Fibroblast of lung (primary cell): ENCODE measurements at regions not wholly inside any gene's neighbourhood (a gene's known extent, or its start where the extent isn't known, plus 50 kb on each side); places are given as distances from the start of the nearest gene placed in this dataset.

Experiments
- DNase-seq, 2 donors: peaks; one replicate each; pipeline versions ENCODE4 v3.0.0 to v3.0.0-alpha.2; 2010; ENCODE audit warnings: low read depth in 2 of 2
- H2AFZ ChIP-seq: 2 replicates; pipeline ENCODE4 v1.5.1; 2012; ENCODE audit warnings: low read length, control low read depth, inconsistent platforms
- H3K27ac ChIP-seq: 2 replicates; pipeline ENCODE4 v1.5.1; 2011; ENCODE audit warnings: low read length, control low read depth; ENCODE audit not compliant: insufficient read depth
- H3K27me3 ChIP-seq: 2 replicates; pipeline ENCODE4 v1.5.1; 2011; ENCODE audit warnings: mild to moderate bottlenecking, low read length; ENCODE audit not compliant: control insufficient read depth, insufficient read depth
- H3K36me3 ChIP-seq: 2 replicates; pipeline ENCODE4 v1.5.1; 2011; ENCODE audit warnings: low read length; ENCODE audit not compliant: control insufficient read depth, insufficient read depth
- H3K4me1 ChIP-seq: 2 replicates; pipeline ENCODE4 v1.5.1; 2011; ENCODE audit warnings: low read length; ENCODE audit not compliant: control insufficient read depth, insufficient read depth; ENCODE audit errors: extremely low read depth
- H3K4me2 ChIP-seq: 2 replicates; pipeline ENCODE4 v1.5.1; 2011; ENCODE audit warnings: low read length, control low read depth; ENCODE audit not compliant: insufficient read depth; ENCODE audit errors: extremely low read depth
- H3K4me3 ChIP-seq, 4 experiments: fragments of 200-600 bp in 1 of 4; sonication (generic) in 1 of 4; replicated peaks in 1 of 4; 2 replicates each; pipeline ENCODE4 v1.5.1; 2011 to 2016; ENCODE audit warnings: low read length in 4 of 4, low read depth in 3 of 4, mild to moderate bottlenecking in 3 of 4, control low read depth in 2 of 4, inconsistent platforms in 1 of 4, mixed read lengths in 1 of 4; ENCODE audit not compliant: insufficient read depth in 1 of 4; ENCODE audit errors: control extremely low read depth in 1 of 4
- H3K79me2 ChIP-seq: 2 replicates; pipeline ENCODE4 v1.5.1; 2012; ENCODE audit warnings: mild to moderate bottlenecking, low read length, inconsistent platforms; ENCODE audit not compliant: control insufficient read depth, insufficient read depth
- H3K9ac ChIP-seq: 2 replicates; pipeline ENCODE4 v1.5.1; 2011; ENCODE audit warnings: mild to moderate bottlenecking, low read length, control low read depth; ENCODE audit not compliant: insufficient read depth
- H3K9me3 ChIP-seq: 2 replicates; pipeline ENCODE4 v1.5.1; 2012; ENCODE audit warnings: low read depth, low read length; ENCODE audit not compliant: control insufficient read depth, insufficient read depth
- H4K20me1 ChIP-seq: 2 replicates; pipeline ENCODE4 v1.5.1; 2011; ENCODE audit warnings: low read length; ENCODE audit not compliant: control insufficient read depth, insufficient read depth; ENCODE audit errors: extremely low read depth
- EZH2 ChIP-seq: IDR thresholded peaks from 2 replicates; pipeline ENCODE4 v1.5.1; 2012; ENCODE audit warnings: low read length, control low read depth, mild to moderate bottlenecking; ENCODE audit errors: missing control alignments
- TF ChIP-seq, protein P1 (sequence below), 2 donors: IDR thresholded peaks in 1 of 2; conservative IDR thresholded peaks in 1 of 2; 1 replicate in 1 of 2; 2 replicates in 1 of 2; pipeline ENCODE4 v1.5.1; 2011 to 2012; ENCODE audit warnings: low read length in 2 of 2, control low read depth in 1 of 2, inconsistent platforms in 1 of 2, low read depth in 1 of 2, mild to moderate bottlenecking in 1 of 2

DNA sequence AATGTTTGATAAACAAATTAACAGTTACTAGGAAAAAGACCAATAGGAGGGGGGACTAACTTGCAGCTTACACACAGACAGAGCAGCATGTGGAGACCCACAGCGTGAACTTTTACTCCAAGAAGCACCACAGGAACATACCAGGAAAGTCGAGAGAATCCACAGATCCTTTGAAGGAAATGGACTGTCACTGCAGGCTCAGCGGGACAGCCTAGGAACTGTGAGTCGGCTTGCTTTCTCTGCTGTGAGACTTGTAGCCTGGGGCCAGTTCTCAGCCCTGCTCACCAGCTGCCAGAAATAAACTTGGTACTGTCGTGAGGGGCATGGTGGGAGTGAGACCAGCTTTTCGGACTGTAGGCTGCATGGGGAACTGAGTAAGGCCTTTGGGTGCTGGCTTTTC, 1211.5 kb downstream of the PCDH17 start:
- Histone ChIP-seq H3K27me3 (no peaks in the 10 kb centered on the region), H3K4me1 (no peaks in the 10 kb centered on the region), H3K4me2 (no peak overlapping the region), H3K27ac (no peak overlapping the region), H3K79me2 (no peaks in the 10 kb centered on the region), H3K9ac (no peak overlapping the region), H3K4me3 (no peak overlapping the region), H4K20me1 (no peaks in the 10 kb centered on the region), H2AFZ (no peak overlapping the region), H3K9me3 (no peaks in the 10 kb centered on the region), H3K36me3 (no peaks in the 10 kb centered on the region)
- DNase-seq, result no peak
- TF ChIP-seq, protein P1, sequence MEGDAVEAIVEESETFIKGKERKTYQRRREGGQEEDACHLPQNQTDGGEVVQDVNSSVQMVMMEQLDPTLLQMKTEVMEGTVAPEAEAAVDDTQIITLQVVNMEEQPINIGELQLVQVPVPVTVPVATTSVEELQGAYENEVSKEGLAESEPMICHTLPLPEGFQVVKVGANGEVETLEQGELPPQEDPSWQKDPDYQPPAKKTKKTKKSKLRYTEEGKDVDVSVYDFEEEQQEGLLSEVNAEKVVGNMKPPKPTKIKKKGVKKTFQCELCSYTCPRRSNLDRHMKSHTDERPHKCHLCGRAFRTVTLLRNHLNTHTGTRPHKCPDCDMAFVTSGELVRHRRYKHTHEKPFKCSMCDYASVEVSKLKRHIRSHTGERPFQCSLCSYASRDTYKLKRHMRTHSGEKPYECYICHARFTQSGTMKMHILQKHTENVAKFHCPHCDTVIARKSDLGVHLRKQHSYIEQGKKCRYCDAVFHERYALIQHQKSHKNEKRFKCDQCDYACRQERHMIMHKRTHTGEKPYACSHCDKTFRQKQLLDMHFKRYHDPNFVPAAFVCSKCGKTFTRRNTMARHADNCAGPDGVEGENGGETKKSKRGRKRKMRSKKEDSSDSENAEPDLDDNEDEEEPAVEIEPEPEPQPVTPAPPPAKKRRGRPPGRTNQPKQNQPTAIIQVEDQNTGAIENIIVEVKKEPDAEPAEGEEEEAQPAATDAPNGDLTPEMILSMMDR (conservative IDR thresholded peaks at IDR 0.05 in 1 of 2, IDR thresholded peaks at IDR 0.05 in 1 of 2; ENCODE audit: low read depth in 1 of 2, low read length in 2 of 2), result no peak
- no peak for TF ChIP-seq EZH2

- Histone ChIP-seq H3K4me2 (no peak overlapping the region), H3K79me2 (no peaks in the 10 kb centered on the region), H2AFZ (no peak overlapping the region), H3K4me1 (no peaks in the 10 kb centered on the region), H3K36me3 (no peaks in the 10 kb centered on the region), H3K27ac (no peak overlapping the region), H3K9ac (no peak overlapping the region), H3K9me3 (no peaks in the 10 kb centered on the region), H3K27me3 (no peaks in the 10 kb centered on the region), H3K4me3 (no peak overlapping the region), H4K20me1 (no peaks in the 10 kb centered on the region)
- TF ChIP-seq EZH2, result no peak
- TF ChIP-seq, protein P1 (conservative IDR thresholded peaks at IDR 0.05 in 1 of 2, IDR thresholded peaks at IDR 0.05 in 1 of 2; ENCODE audit: low read depth in 1 of 2, low read length in 2 of 2), result no peak
- DNase-seq, result no peak
Measured at GRCh38 chr13:58843567-58843966, 1212.0 kb downstream of the PCDH17 start.

GRCh38 chr13:58850161-58850560, 1218.6 kb downstream of the PCDH17 start:
- Histone ChIP-seq H3K27me3 (no peaks in the 10 kb centered on the region), H3K79me2 (no peaks in the 10 kb centered on the region), H3K36me3 (no peaks in the 10 kb centered on the region), H3K4me2 (no peak overlapping the region), H3K9ac (no peak overlapping the region), H2AFZ (no peak overlapping the region), H3K27ac (no peak overlapping the region), H3K9me3 (no peaks in the 10 kb centered on the region), H4K20me1 (no peaks in the 10 kb centered on the region), H3K4me3 (no peak overlapping the region), H3K4me1 (no peaks in the 10 kb centered on the region)
- no peak for DNase-seq
- no peak for TF ChIP-seq EZH2
- TF ChIP-seq, protein P1 (conservative IDR thresholded peaks at IDR 0.05 in 1 of 2, IDR thresholded peaks at IDR 0.05 in 1 of 2; ENCODE audit: low read depth in 1 of 2, low read length in 2 of 2), result no peak
